Motor neuron (in vitro differentiated cells): ENCODE measurements at regions not wholly inside any gene's neighbourhood (a gene's known extent, or its start where the extent isn't known, plus 50 kb on each side); places are given as distances from the start of the nearest gene placed in this dataset.
"Not testable (repeated sequence)": the region's sequence is repeated elsewhere in the genome, so short reads cannot be mapped to it uniquely, and the experiment has no call there.

Experiments used
- ATAC-seq, 8 experiments: fragments of 200-7000 bp; cut with Tn5 transposase; replicated peaks in 6 of 8; 2 replicates each; pipeline ENCODE4 v1.8.0; 2021; ENCODE audit warnings: mild to moderate bottlenecking in 8 of 8, moderate library complexity in 8 of 8
- H3K27ac ChIP-seq, 2 donors: fragments of 250-450 bp; sonication (Bioruptor Pico); 2 replicates each; pipeline ENCODE4 v1.9.0; 2021; ENCODE audit warnings: antibody characterized with exemption in 2 of 2, mild to moderate bottlenecking in 2 of 2, moderate library complexity in 1 of 2
- H3K4me1 ChIP-seq, 2 donors: fragments of 250-450 bp; sonication (Bioruptor Pico); replicated peaks in 1 of 2; 2 replicates each; pipeline ENCODE4 v1.6.1; 2021; ENCODE audit warnings: antibody characterized with exemption in 2 of 2, mild to moderate bottlenecking in 2 of 2, moderate library complexity in 1 of 2
- H3K4me3 ChIP-seq, 5 donors: fragments of 250-450 bp; sonication (Bioruptor Pico); 2 replicates each; pipeline ENCODE4 v1.9.0; 2021; ENCODE audit warnings: antibody characterized with exemption in 5 of 5, mild to moderate bottlenecking in 5 of 5, moderate library complexity in 4 of 5
- WGBS, 10 experiments: fragments of 450-650 bp; shearing (Covaris generic); methylation state at CpG; one replicate each; pipeline ENCODE4 v1.0.0; 2022; 5-methylcytosine and 5-hydroxymethylcytosine counted together
- in situ Hi-C, 9 experiments: fragments of 400-800 bp; cut with MboI; loops; one replicate each; pipeline ENCODE4 v1.15.0; 2021; ENCODE audit warnings: low sequenced_read_pairs in 9 of 9, low pct_unique_long_range_greater_than_20kb in 2 of 9; ENCODE audit not compliant: unreplicated experiment in 9 of 9

- 43 to 100% (median 82%) methylated on average over 1 of the region's 1 CpG; no CpG with 5 or more reads in 2 of the 10 experiments for WGBS, 10 experiments
- ATAC-seq: no peak
- Histone ChIP-seq H3K4me3 (no peak overlapping the region), H3K27ac (no peak overlapping the region), H3K4me1 (no peaks in the 10 kb centered on the region)
- in situ Hi-C loops: no loop called here
Observed at GRCh38 chr10:94235461-94235860, 127.3 kb downstream of the NOC3L start.

GRCh38 chr10:94238006-94238617 is 124.6 kb downstream of the NOC3L start:
- H3K4me1 ChIP-seq: no peaks in the 10 kb centered on the region
- no peak overlapping the region for H3K4me3 ChIP-seq
- no peak overlapping the region for H3K27ac ChIP-seq
- no peak for ATAC-seq
- WGBS, 10 experiments: 65 to 100% (median 96%) methylated on average over 1 to 4 of the region's 4 CpGs; no CpG with 5 or more reads in 2 of the 10 experiments
- in situ Hi-C loops: no loop called here

GRCh38 chr10:94239696-94240095 is 123.0 kb downstream of the NOC3L start:
- H3K4me3 ChIP-seq: no peak overlapping the region
- no peak for ATAC-seq
- no peak overlapping the region for H3K27ac ChIP-seq
- in situ Hi-C loops: no loop called here
- no peaks in the 10 kb centered on the region for H3K4me1 ChIP-seq
- WGBS, 10 experiments: 91 to 100% (median 100%) methylated on average over 2 to 6 of the region's 6 CpGs; no CpG with 5 or more reads in 2 of the 10 experiments

- Histone ChIP-seq H3K4me1 (no peaks in the 10 kb centered on the region), H3K4me3 (no peak overlapping the region), H3K27ac (no peak overlapping the region)
- no peak for ATAC-seq
- in situ Hi-C loops: no loop called here
- 51 to 86% (median 75%) methylated on average over 1 to 5 of the region's 5 CpGs for WGBS, 10 experiments
Observed at GRCh38 chr10:94240491-94240890, 122.2 kb downstream of the NOC3L start.

- H3K4me3 ChIP-seq: no peak overlapping the region
- no peak for ATAC-seq
- H3K4me1 ChIP-seq: no peaks in the 10 kb centered on the region
- no peak overlapping the region for H3K27ac ChIP-seq
- in situ Hi-C loops: no loop called here
- 5 to 100% (median 80%) methylated on average over 1 to 2 of the region's 2 CpGs; no CpG with 5 or more reads in 1 of the 10 experiments for WGBS, 10 experiments
Observed at GRCh38 chr10:94240901-94241300, 121.8 kb downstream of the NOC3L start.

- WGBS, 10 experiments: 76 to 100% (median 83%) methylated on average over 1 to 2 of the region's 2 CpGs; no CpG with 5 or more reads in 3 of the 10 experiments
- no peaks in the 10 kb centered on the region for H3K4me1 ChIP-seq
- no peak for ATAC-seq
- in situ Hi-C loops: no loop called here
- H3K4me3 ChIP-seq: no peak overlapping the region
- H3K27ac ChIP-seq: no peak overlapping the region
Observed at GRCh38 chr10:94251098-94251497, 111.6 kb downstream of the NOC3L start.

- no peak for ATAC-seq
- H3K4me3 ChIP-seq: no peak overlapping the region
- 60 to 100% (median 80%) methylated on average over 1 of the region's 1 CpG; no CpG with 5 or more reads in 7 of the 10 experiments for WGBS, 10 experiments
- no peak overlapping the region for H3K27ac ChIP-seq
- no peaks in the 10 kb centered on the region for H3K4me1 ChIP-seq
- in situ Hi-C loops: no loop called here
Observed at GRCh38 chr10:94251568-94251967, 111.2 kb downstream of the NOC3L start.

GRCh38 chr10:94257407-94257806 is 105.3 kb downstream of the NOC3L start:
- in situ Hi-C loops, ATAC-seq, H3K27ac ChIP-seq, H3K4me3 ChIP-seq, H3K4me1 ChIP-seq: not testable (repeated sequence)
- WGBS, 10 experiments: 83 to 87% (median 83%) methylated on average over 1 to 4 of the region's 6 CpGs; no CpG with 5 or more reads in 7 of the 10 experiments

- no peak overlapping the region for H3K27ac ChIP-seq
- in situ Hi-C loops: no loop called here
- no peak for ATAC-seq
Observed at GRCh38 chr10:94260455-94260854, 102.3 kb downstream of the NOC3L start.

GRCh38 chr10:94264085-94264484 is 98.7 kb downstream of the NOC3L start:
- WGBS, 10 experiments: 67 to 100% (median 85%) methylated on average over 1 to 3 of the region's 3 CpGs; no CpG with 5 or more reads in 2 of the 10 experiments
- no peaks in the 10 kb centered on the region for H3K4me1 ChIP-seq
- no peak overlapping the region for H3K4me3 ChIP-seq
- in situ Hi-C loops: no loop called here
- no peak for ATAC-seq
- no peak overlapping the region for H3K27ac ChIP-seq

More at GRCh38 chr10:94260455-94260854, 102.3 kb downstream of the NOC3L start:
- no peak overlapping the region for H3K4me3 ChIP-seq
- H3K4me1 ChIP-seq: no peaks in the 10 kb centered on the region

- no peak for ATAC-seq
- no peak overlapping the region for H3K4me3 ChIP-seq
- in situ Hi-C loops: no loop called here
- 10 to 81% (median 58%) methylated on average over 1 to 2 of the region's 2 CpGs; no CpG with 5 or more reads in 1 of the 10 experiments for WGBS, 10 experiments
- H3K4me1 ChIP-seq: no peaks in the 10 kb centered on the region
- no peak overlapping the region for H3K27ac ChIP-seq
Observed at GRCh38 chr10:94266091-94266490, 96.6 kb downstream of the NOC3L start.

- in situ Hi-C loops: no loop called here
- no peak for ATAC-seq
- WGBS, 10 experiments: 41 to 100% (median 89%) methylated on average over 2 to 6 of the region's 6 CpGs; no CpG with 5 or more reads in 2 of the 10 experiments
- Histone ChIP-seq H3K4me3 (no peak overlapping the region), H3K4me1 (no peaks in the 10 kb centered on the region), H3K27ac (no peak overlapping the region)
Observed at GRCh38 chr10:94268652-94269051, 94.1 kb downstream of the NOC3L start.

GRCh38 chr10:94274142-94274787 is 88.5 kb downstream of the NOC3L start:
- H3K27ac ChIP-seq: no peak overlapping the region
- in situ Hi-C loops: no loop called here
- no peak for ATAC-seq
- no peak overlapping the region for H3K4me3 ChIP-seq
- 63 to 100% (median 81%) methylated on average over 2 to 6 of the region's 6 CpGs; no CpG with 5 or more reads in 1 of the 10 experiments for WGBS, 10 experiments
- H3K4me1 ChIP-seq: no peaks in the 10 kb centered on the region

GRCh38 chr10:94276140-94276539 is 86.6 kb downstream of the NOC3L start:
- H3K4me3 ChIP-seq: no peak overlapping the region
- WGBS, 10 experiments: 41 to 86% (median 69%) methylated on average over 1 to 3 of the region's 3 CpGs; no CpG with 5 or more reads in 2 of the 10 experiments
- no peak for ATAC-seq
- no peaks in the 10 kb centered on the region for H3K4me1 ChIP-seq
- in situ Hi-C loops: no loop called here
- H3K27ac ChIP-seq: no peak overlapping the region
